Fibroblast of mammary gland (primary cell): ENCODE measurements at regions not wholly inside any gene's neighbourhood (a gene's known extent, or its start where the extent isn't known, plus 50 kb on each side); places are given as distances from the start of the nearest gene placed in this dataset.

Source experiments
- DNase-seq: peaks from one replicate; pipeline ENCODE4 v3.0.0-alpha.2; 2010; ENCODE audit warnings: low read depth
- H3K4me3 ChIP-seq: 2 replicates; pipeline ENCODE4 v1.5.1; 2011; ENCODE audit warnings: low read depth, mild to moderate bottlenecking, low read length, moderate library complexity; ENCODE audit not compliant: control insufficient read depth
- CTCF ChIP-seq: conservative IDR thresholded peaks from 2 replicates; pipeline ENCODE4 v1.5.1; 2011; ENCODE audit warnings: low read depth, low read length, inconsistent platforms; ENCODE audit not compliant: control insufficient read depth, insufficient read depth

GRCh38 chr16:26961459-26961858 lies 105.3 kb upstream of the C16orf82 start:
- no peak overlapping the region for H3K4me3 ChIP-seq
- TF ChIP-seq CTCF = no peak
- no peak for DNase-seq

- H3K4me3 ChIP-seq = no peak overlapping the region
- peak; percentile 59 for DNase-seq
- TF ChIP-seq CTCF = peak; percentile 41
Observed at GRCh38 chr16:26963109-26963508, 103.6 kb upstream of the C16orf82 start.

- no peak overlapping the region for H3K4me3 ChIP-seq
- TF ChIP-seq CTCF = no peak
- no peak for DNase-seq
Observed at GRCh38 chr16:26969589-26970231, 97.0 kb upstream of the C16orf82 start.

- no peak for DNase-seq
- no peak overlapping the region for H3K4me3 ChIP-seq
- no peak for TF ChIP-seq CTCF
Observed at GRCh38 chr16:26970292-26970691, 96.4 kb upstream of the C16orf82 start.

- TF ChIP-seq CTCF = no peak
- H3K4me3 ChIP-seq = no peak overlapping the region
- no peak for DNase-seq
Observed at GRCh38 chr16:26976873-26977272, 89.9 kb upstream of the C16orf82 start.

GRCh38 chr16:26981266-26981938 lies 85.3 kb upstream of the C16orf82 start:
- TF ChIP-seq CTCF = no peak
- peak; percentile 90 for DNase-seq

GRCh38 chr16:26982422-26982821 lies 84.3 kb upstream of the C16orf82 start:
- no peak for TF ChIP-seq CTCF
- DNase-seq = no peak
- no peak overlapping the region for H3K4me3 ChIP-seq

More at GRCh38 chr16:26981266-26981938, 85.3 kb upstream of the C16orf82 start:
- no peak overlapping the region for H3K4me3 ChIP-seq
